Activated CD4-positive, alpha-beta T cell treated with anti-CD3 and anti-CD28 coated beads for 1 hour (primary cell): ENCODE measurements at regions not wholly inside any gene's neighbourhood (a gene's known extent, or its start where the extent isn't known, plus 50 kb on each side); places are given as distances from the start of the nearest gene placed in this dataset.
"Not testable (repeated sequence)": the region's sequence is repeated elsewhere in the genome, so short reads cannot be mapped to it uniquely, and the experiment has no call there.

Experiments
- DNase-seq: peaks from one replicate; pipeline ENCODE4 v3.0.0-alpha.2; 2020

GRCh38 chr10:83371696-83372490 is 767.4 kb upstream of the GHITM start:
- no peak for DNase-seq

GRCh38 chr10:83372646-83373045 is 766.7 kb upstream of the GHITM start:
- no peak for DNase-seq

GRCh38 chr10:83373671-83374070 is 765.6 kb upstream of the GHITM start:
- DNase-seq: no peak

GRCh38 chr10:83374741-83375140 is 764.6 kb upstream of the GHITM start:
- DNase-seq: no peak

GRCh38 chr10:83375274-83375673 is 764.0 kb upstream of the GHITM start:
- DNase-seq: no peak

GRCh38 chr10:83397806-83398205 is 741.5 kb upstream of the GHITM start:
- no peak for DNase-seq

- DNase-seq: no peak
These were observed 728.7 kb upstream of the GHITM start for GRCh38 chr10:83410570-83410969.

- DNase-seq: no peak
These were observed 714.0 kb upstream of the GHITM start for GRCh38 chr10:83425306-83425705.

GRCh38 chr10:83427101-83427500 is 712.2 kb upstream of the GHITM start:
- no peak for DNase-seq

GRCh38 chr10:83432261-83433045 is 706.9 kb upstream of the GHITM start:
- DNase-seq: no peak

GRCh38 chr10:83433705-83434104 is 705.6 kb upstream of the GHITM start:
- DNase-seq: no peak

GRCh38 chr10:83448013-83448412 is 691.3 kb upstream of the GHITM start:
- DNase-seq: no peak

GRCh38 chr10:83458611-83459010 is 680.7 kb upstream of the GHITM start:
- no peak for DNase-seq

GRCh38 chr10:83459124-83459523 is 680.2 kb upstream of the GHITM start:
- DNase-seq: no peak

- DNase-seq: no peak
These were observed 669.5 kb upstream of the GHITM start for GRCh38 chr10:83469728-83470331.

- DNase-seq: no peak
These were observed 663.1 kb upstream of the GHITM start for GRCh38 chr10:83476211-83476610.

- no peak for DNase-seq
These were observed 650.1 kb upstream of the GHITM start for GRCh38 chr10:83489161-83489560.

GRCh38 chr10:83492004-83492403 is 647.3 kb upstream of the GHITM start:
- no peak for DNase-seq

GRCh38 chr10:83512681-83513080 is 626.6 kb upstream of the GHITM start:
- no peak for DNase-seq

GRCh38 chr10:83515001-83515400 is 624.3 kb upstream of the GHITM start:
- no peak for DNase-seq

GRCh38 chr10:83516788-83517187 is 622.5 kb upstream of the GHITM start:
- no peak for DNase-seq

- DNase-seq: no peak
These were observed 621.9 kb upstream of the GHITM start for GRCh38 chr10:83517456-83517855.

- no peak for DNase-seq
These were observed 620.5 kb upstream of the GHITM start for GRCh38 chr10:83518779-83519178.

GRCh38 chr10:83520386-83520785 is 618.9 kb upstream of the GHITM start:
- not testable (repeated sequence) for DNase-seq
